Renal pelvis (tissue), 1 donor: ENCODE measurements at regions not wholly inside any gene's neighbourhood (a gene's known extent, or its start where the extent isn't known, plus 50 kb on each side); places are given as distances from the start of the nearest gene placed in this dataset.

Experiments used
- DNase-seq: peaks from one replicate; pipeline ENCODE4 v3.0.0-alpha.2; 2013

- DNase-seq = no peak
Observed at GRCh38 chr6:44679438-44680201, 292.1 kb downstream of the CDC5L start.

- DNase-seq = no peak
Observed at GRCh38 chr6:44680202-44680720, 292.8 kb downstream of the CDC5L start.

GRCh38 chr6:44681761-44682160, 294.3 kb downstream of the CDC5L start:
- no peak for DNase-seq

GRCh38 chr6:44682280-44682679, 294.8 kb downstream of the CDC5L start:
- no peak for DNase-seq

- no peak for DNase-seq
Observed at GRCh38 chr6:44682987-44683779, 295.7 kb downstream of the CDC5L start.

- DNase-seq = no peak
Observed at GRCh38 chr6:44685213-44685612, 297.7 kb downstream of the CDC5L start.

- no peak for DNase-seq
Observed at GRCh38 chr6:44696099-44696498, 308.6 kb downstream of the CDC5L start.

GRCh38 chr6:44696686-44697085, 309.2 kb downstream of the CDC5L start:
- DNase-seq = no peak

GRCh38 chr6:44697327-44697726, 309.8 kb downstream of the CDC5L start:
- DNase-seq = no peak

- no peak for DNase-seq
Observed at GRCh38 chr6:44698602-44699001, 311.1 kb downstream of the CDC5L start.

GRCh38 chr6:44699082-44699481, 311.6 kb downstream of the CDC5L start:
- DNase-seq = no peak

GRCh38 chr6:44699851-44700250, 312.3 kb downstream of the CDC5L start:
- DNase-seq = no peak

GRCh38 chr6:44700422-44700821, 312.9 kb downstream of the CDC5L start:
- no peak for DNase-seq

- no peak for DNase-seq
Observed at GRCh38 chr6:44701038-44701636, 313.6 kb downstream of the CDC5L start.

- DNase-seq = no peak
Observed at GRCh38 chr6:44701637-44702101, 314.2 kb downstream of the CDC5L start.

- no peak for DNase-seq
Observed at GRCh38 chr6:44702292-44702691, 314.8 kb downstream of the CDC5L start.

GRCh38 chr6:44704240-44705150, 317.0 kb downstream of the CDC5L start:
- no peak for DNase-seq

- no peak for DNase-seq
Observed at GRCh38 chr6:44705596-44705995, 318.1 kb downstream of the CDC5L start.

- DNase-seq = no peak
Observed at GRCh38 chr6:44706011-44706410, 318.5 kb downstream of the CDC5L start.

- DNase-seq = no peak
Observed at GRCh38 chr6:44708208-44708607, 320.7 kb downstream of the CDC5L start.

GRCh38 chr6:44712353-44713111, 325.0 kb downstream of the CDC5L start:
- no peak for DNase-seq
